NCI-H345 treated with DMSO at 0.1 percent for 48 hours (cell line): ENCODE measurements at regions not wholly inside any gene's neighbourhood (a gene's known extent, or its start where the extent isn't known, plus 50 kb on each side); places are given as distances from the start of the nearest gene placed in this dataset.

Source experiments
- DNase-seq: peaks from one replicate; lab custom pipeline; 2025; ENCODE audit not compliant: unreplicated experiment; lab: John Stamatoyannopoulos, UW

GRCh38 chr17:69880591-69881112, 194.4 kb upstream of the KCNJ16 start:
- DNase-seq, result no peak

GRCh38 chr17:69882281-69882680, 192.7 kb upstream of the KCNJ16 start:
- no peak for DNase-seq

GRCh38 chr17:69883120-69883519, 191.9 kb upstream of the KCNJ16 start:
- DNase-seq, result no peak

- DNase-seq, result no peak
These were observed 190.7 kb upstream of the KCNJ16 start for GRCh38 chr17:69884356-69884755.

- DNase-seq, result no peak
These were observed 190.2 kb upstream of the KCNJ16 start for GRCh38 chr17:69884846-69885245.

- DNase-seq, result no peak
These were observed 176.4 kb upstream of the KCNJ16 start for GRCh38 chr17:69898601-69899000.

- no peak for DNase-seq
These were observed 174.9 kb upstream of the KCNJ16 start for GRCh38 chr17:69900101-69900500.

GRCh38 chr17:69900829-69901228, 174.2 kb upstream of the KCNJ16 start:
- DNase-seq, result no peak

GRCh38 chr17:69906306-69906705, 168.7 kb upstream of the KCNJ16 start:
- DNase-seq, result no peak

- DNase-seq, result no peak
These were observed 167.7 kb upstream of the KCNJ16 start for GRCh38 chr17:69907132-69907847.

GRCh38 chr17:69908626-69909368, 166.2 kb upstream of the KCNJ16 start:
- no peak for DNase-seq

GRCh38 chr17:69909389-69909788, 165.6 kb upstream of the KCNJ16 start:
- DNase-seq, result no peak

GRCh38 chr17:69912805-69913204, 162.2 kb upstream of the KCNJ16 start:
- DNase-seq, result no peak

GRCh38 chr17:69913216-69913615, 161.8 kb upstream of the KCNJ16 start:
- no peak for DNase-seq

GRCh38 chr17:69913616-69914015, 161.4 kb upstream of the KCNJ16 start:
- no peak for DNase-seq

GRCh38 chr17:69914520-69914919, 160.5 kb upstream of the KCNJ16 start:
- no peak for DNase-seq

- DNase-seq, result no peak
These were observed 158.3 kb upstream of the KCNJ16 start for GRCh38 chr17:69916761-69917160.

GRCh38 chr17:69918164-69918563, 156.9 kb upstream of the KCNJ16 start:
- no peak for DNase-seq

GRCh38 chr17:69919789-69920188, 155.2 kb upstream of the KCNJ16 start:
- no peak for DNase-seq

GRCh38 chr17:69921046-69921445, 154.0 kb upstream of the KCNJ16 start:
- DNase-seq, result no peak

- no peak for DNase-seq
These were observed 146.4 kb upstream of the KCNJ16 start for GRCh38 chr17:69928611-69929010.

GRCh38 chr17:69936996-69937395, 138.0 kb upstream of the KCNJ16 start:
- DNase-seq, result no peak
